ENCODE measurements at regions not wholly inside any gene's neighbourhood (a gene's known extent, or its start where the extent isn't known, plus 50 kb on each side); places are given as distances from the start of the nearest gene placed in this dataset.

- Histone ChIP-seq H3K4me3 (ENCODE audit: low read length) (no peak overlapping the region), H3K36me3 (ENCODE audit: insufficient read depth, low read length) (no peaks in the 10 kb centered on the region), H3K9me3 (ENCODE audit: control insufficient read depth in 1 of 2, insufficient read depth in 1 of 2, low read length in 2 of 2) (no peaks in the 10 kb centered on the region), H3K27me3 (ENCODE audit: control insufficient read depth in 1 of 2, insufficient read depth in 2 of 2, low read length in 2 of 2) (no peaks in the 10 kb centered on the region), H3K27ac (ENCODE audit: low read depth in 1 of 2, low read length in 2 of 2) (no peak overlapping the region), H3K4me1 (ENCODE audit: insufficient read depth, low read length) (no peaks in the 10 kb centered on the region)
- H3K4me3 Mint-ChIP-seq = no peak overlapping the region
- ChIA-PET CTCF (interaction anchor here (1.1 kb wide), 1 partner anchor 13 kb away, joined by 3 read pairs; no protein-coding TSS in a partner anchor), POLR2A (no interaction called here)
- no peak for DNase-seq
- intact Hi-C loops (cut with DNase I, micrococcal nuclease) = no loop called here
- ATAC-seq (ENCODE audit: poor library complexity) = no peak
- H3K27ac Mint-ChIP-seq = no peak overlapping the region
- H3K36me3 Mint-ChIP-seq (ENCODE audit: low read depth) = no peaks in the 10 kb centered on the region
- no peaks in the 10 kb centered on the region for H3K27me3 Mint-ChIP-seq
- H3K4me1 Mint-ChIP-seq (ENCODE audit: low read depth) = no peaks in the 10 kb centered on the region
- no peaks in the 10 kb centered on the region for H3K9me3 Mint-ChIP-seq
- TF ChIP-seq CTCF (IDR thresholded peaks at IDR 0.05) = no peak
Measured at GRCh38 chr5:111859533-111860270, 102.7 kb upstream of the NREP start.

- Mint-ChIP-seq H3K27me3 (no peaks in the 10 kb centered on the region), H3K4me3 (no peak overlapping the region), H3K4me1 (ENCODE audit: low read depth) (no peaks in the 10 kb centered on the region), H3K36me3 (ENCODE audit: low read depth) (no peaks in the 10 kb centered on the region), H3K27ac (no peak overlapping the region), H3K9me3 (no peaks in the 10 kb centered on the region)
- TF ChIP-seq CTCF (IDR thresholded peaks at IDR 0.05) = no peak
- POLR2A ChIA-PET = no interaction called here
- Histone ChIP-seq H3K27ac (ENCODE audit: low read depth in 1 of 2, low read length in 2 of 2) (no peak overlapping the region), H3K9me3 (ENCODE audit: control insufficient read depth in 1 of 2, insufficient read depth in 1 of 2, low read length in 2 of 2) (no peaks in the 10 kb centered on the region), H3K36me3 (ENCODE audit: insufficient read depth, low read length) (no peaks in the 10 kb centered on the region), H3K4me3 (ENCODE audit: low read length) (no peak overlapping the region), H3K4me1 (ENCODE audit: insufficient read depth, low read length) (no peaks in the 10 kb centered on the region), H3K27me3 (ENCODE audit: control insufficient read depth in 1 of 2, insufficient read depth in 2 of 2, low read length in 2 of 2) (no peaks in the 10 kb centered on the region)
- intact Hi-C loops (cut with DNase I, micrococcal nuclease) = no loop called here
- ATAC-seq (ENCODE audit: poor library complexity) (no peak), DNase-seq (no peak)
- CTCF ChIA-PET = interaction anchor here (1.1 kb wide), 1 partner anchor 12 kb away, joined by 3 read pairs; no protein-coding TSS in a partner anchor
Measured at GRCh38 chr5:111859031-111859430, 102.0 kb upstream of the NREP start.

- H3K36me3 ChIP-seq (ENCODE audit: insufficient read depth, low read length) = no peaks in the 10 kb centered on the region
- Mint-ChIP-seq H3K27ac (no peak overlapping the region), H3K4me3 (no peak overlapping the region), H3K27me3 (no peaks in the 10 kb centered on the region), H3K4me1 (ENCODE audit: low read depth) (no peaks in the 10 kb centered on the region), H3K9me3 (no peaks in the 10 kb centered on the region), H3K36me3 (ENCODE audit: low read depth) (no peaks in the 10 kb centered on the region)
- DNase-seq (no peak), ATAC-seq (ENCODE audit: poor library complexity) (no peak)
- ChIA-PET POLR2A (no interaction called here), CTCF (no interaction called here)
- no peaks in the 10 kb centered on the region for H3K4me1 ChIP-seq (ENCODE audit: insufficient read depth, low read length)
- H3K27ac ChIP-seq (ENCODE audit: low read depth in 1 of 2, low read length in 2 of 2) = no peak overlapping the region
- H3K9me3 ChIP-seq (ENCODE audit: control insufficient read depth in 1 of 2, insufficient read depth in 1 of 2, low read length in 2 of 2) = no peaks in the 10 kb centered on the region
- intact Hi-C loops (cut with DNase I, micrococcal nuclease) = no loop called here
- H3K27me3 ChIP-seq (ENCODE audit: control insufficient read depth in 1 of 2, insufficient read depth in 2 of 2, low read length in 2 of 2) = no peaks in the 10 kb centered on the region
- TF ChIP-seq CTCF (IDR thresholded peaks at IDR 0.05) = no peak
- H3K4me3 ChIP-seq (ENCODE audit: low read length) = no peak overlapping the region
Measured at GRCh38 chr5:111857623-111858022, 100.6 kb upstream of the NREP start.

Data from CD4-positive, alpha-beta T cell (primary cell).